ENCODE measurements at regions not wholly inside any gene's neighbourhood (a gene's known extent, or its start where the extent isn't known, plus 50 kb on each side); places are given as distances from the start of the nearest gene placed in this dataset.

GRCh38 chr10:3249307-3249889, 76.8 kb upstream of the PITRM1 start:
- peak overlapping the region; percentile 68 for H3K9ac ChIP-seq (replicated peaks; ENCODE audit: extremely low read depth, insufficient read depth, low read length)
- dilution Hi-C loops (cut with MboI; ENCODE audit: extremely low pct_ligation_motif_present, low sequenced_read_pairs) (no loop called here), intact Hi-C loops (cut with micrococcal nuclease) (loop anchor here (10.0 kb wide), 1 partner anchor 115 kb away; no protein-coding TSS in a partner anchor)
- TF ChIP-seq GATA2 (IDR thresholded peaks at IDR 0.05; ENCODE audit: insufficient read depth, insufficient read length, low read depth, low read length) (no peak), CTCF (IDR thresholded peaks at IDR 0.05; ENCODE audit: extremely low read depth in 1 of 2, insufficient read depth in 1 of 2, low read depth in 1 of 2, low read length in 2 of 2) (no peak), MYC (IDR thresholded peaks at IDR 0.05; ENCODE audit: low read depth, low read length) (no peak)
- H3K27me3 ChIP-seq (ENCODE audit: control insufficient read depth in 2 of 2, insufficient read depth in 2 of 2, low read length in 2 of 2), result peaks cover 4 to 6% of the 10 kb centered on the region in 2 experiments
- CTCF ChIA-PET, result interaction anchor here (1.0 to 1.4 kb wide), 7 partner anchors 9 to 1566 kb away, joined by 3 to 5 read pairs (median 4); no protein-coding TSS in a partner anchor
- no peaks in the 10 kb centered on the region for H3K9me1 ChIP-seq (replicated peaks; ENCODE audit: control insufficient read depth, extremely low read depth, insufficient read depth, low read length)
- POLR2A ChIA-PET, result no interaction called here
- no peaks in the 10 kb centered on the region for H3K79me2 ChIP-seq (ENCODE audit: control insufficient read depth, insufficient read depth, low read length)
- H3K4me1 ChIP-seq (ENCODE audit: control insufficient read depth, extremely low read depth, insufficient read depth, low read length), result peaks cover 10% of the 10 kb centered on the region
- H2AFZ ChIP-seq (ENCODE audit: low read depth, low read length), result peak overlapping the region; percentile 90
- BruUV-seq (replicated peaks), result no TSS peak
- H3K27ac ChIP-seq (ENCODE audit: insufficient read depth, low read depth, low read length), result peak overlapping the region; percentile 77
- H3K4me2 ChIP-seq (ENCODE audit: insufficient read depth, low read length), result peak overlapping the region; percentile 87
- no peaks in the 10 kb centered on the region for H3K36me3 ChIP-seq (ENCODE audit: control insufficient read depth in 2 of 2, extremely low read depth in 1 of 2, insufficient read depth in 2 of 2, low read length in 2 of 2)
- FAIRE-seq (no peak), DNase-seq (ENCODE audit: low read depth, low spot score) (no peak)
- H3K9me3 ChIP-seq (replicated peaks; ENCODE audit: control insufficient read depth, insufficient read depth, low read length), result no peaks in the 10 kb centered on the region
- H4K20me1 ChIP-seq (replicated peaks; ENCODE audit: control insufficient read depth, extremely low read depth, insufficient read depth, low read length), result no peaks in the 10 kb centered on the region
- H3K4me3 ChIP-seq (replicated peaks in 1 of 3; ENCODE audit: insufficient read depth in 1 of 3, low read depth in 1 of 3, low read length in 3 of 3), result no peak overlapping the region
